GM18517 (cell line): ENCODE measurements at regions not wholly inside any gene's neighbourhood (a gene's known extent, or its start where the extent isn't known, plus 50 kb on each side); places are given as distances from the start of the nearest gene placed in this dataset.

Experiments
- ATAC-seq: cut with Tn5 transposase; IDR thresholded peaks from one replicate; pipeline ENCODE4 v1.9.1; 2021; ENCODE audit warnings: mild to moderate bottlenecking, moderate library complexity; ENCODE audit not compliant: unreplicated experiment

- ATAC-seq: no peak
Measured at GRCh38 chr4:187175197-187175596, 451.5 kb upstream of the FAT1 start.

GRCh38 chr4:187176261-187176910 is 452.7 kb upstream of the FAT1 start:
- no peak for ATAC-seq

- ATAC-seq: no peak
Measured at GRCh38 chr4:187178084-187178483, 454.4 kb upstream of the FAT1 start.

GRCh38 chr4:187178587-187178986 is 454.9 kb upstream of the FAT1 start:
- ATAC-seq: no peak

- ATAC-seq: no peak
Measured at GRCh38 chr4:187179086-187180058, 455.7 kb upstream of the FAT1 start.

- no peak for ATAC-seq
Measured at GRCh38 chr4:187181054-187181453, 457.4 kb upstream of the FAT1 start.

GRCh38 chr4:187183346-187183745 is 459.7 kb upstream of the FAT1 start:
- no peak for ATAC-seq

- ATAC-seq: no peak
Measured at GRCh38 chr4:187183826-187184225, 460.2 kb upstream of the FAT1 start.

- ATAC-seq: no peak
Measured at GRCh38 chr4:187184508-187184907, 460.9 kb upstream of the FAT1 start.

- ATAC-seq: no peak
Measured at GRCh38 chr4:187188118-187188517, 464.5 kb upstream of the FAT1 start.

GRCh38 chr4:187188741-187189140 is 465.1 kb upstream of the FAT1 start:
- no peak for ATAC-seq

GRCh38 chr4:187190390-187190789 is 466.7 kb upstream of the FAT1 start:
- no peak for ATAC-seq

GRCh38 chr4:187191676-187192075 is 468.0 kb upstream of the FAT1 start:
- no peak for ATAC-seq

- no peak for ATAC-seq
Measured at GRCh38 chr4:187192266-187192665, 468.6 kb upstream of the FAT1 start.

GRCh38 chr4:187193141-187193540 is 469.5 kb upstream of the FAT1 start:
- no peak for ATAC-seq

GRCh38 chr4:187204389-187204918 is 480.8 kb upstream of the FAT1 start:
- no peak for ATAC-seq

- no peak for ATAC-seq
Measured at GRCh38 chr4:187207931-187208330, 484.3 kb upstream of the FAT1 start.

GRCh38 chr4:187208651-187209050 is 485.0 kb upstream of the FAT1 start:
- ATAC-seq: no peak

- ATAC-seq: no peak
Measured at GRCh38 chr4:187209921-187210613, 486.4 kb upstream of the FAT1 start.

GRCh38 chr4:187212446-187213080 is 488.9 kb upstream of the FAT1 start:
- no peak for ATAC-seq

- ATAC-seq: no peak
Measured at GRCh38 chr4:187215438-187215837, 491.8 kb upstream of the FAT1 start.
